HL-60 (cell line): ENCODE measurements at regions not wholly inside any gene's neighbourhood (a gene's known extent, or its start where the extent isn't known, plus 50 kb on each side); places are given as distances from the start of the nearest gene placed in this dataset.

ENCODE experiments used
- CTCF ChIP-seq: IDR thresholded peaks from one replicate; pipeline ENCODE4 v1.5.1; 2011; ENCODE audit warnings: low read length, control low read depth, inconsistent platforms; ENCODE audit not compliant: insufficient read depth
- POLR2AphosphoS5 ChIP-seq: IDR thresholded peaks from 2 replicates; pipeline ENCODE4 v1.6.1; 2012; ENCODE audit warnings: low read depth
- SPI1 ChIP-seq: IDR thresholded peaks from 2 replicates; pipeline ENCODE4 v1.6.1; 2012; ENCODE audit warnings: low read depth, mild to moderate bottlenecking, borderline replicate concordance
- TF ChIP-seq, protein P1 (sequence below): IDR thresholded peaks from 2 replicates; pipeline ENCODE4 v1.6.1; 2012; ENCODE audit warnings: low read depth; ENCODE audit not compliant: insufficient replicate concordance

- TF ChIP-seq POLR2AphosphoS5 (no peak), CTCF (no peak), SPI1 (no peak)
- TF ChIP-seq, protein P1, sequence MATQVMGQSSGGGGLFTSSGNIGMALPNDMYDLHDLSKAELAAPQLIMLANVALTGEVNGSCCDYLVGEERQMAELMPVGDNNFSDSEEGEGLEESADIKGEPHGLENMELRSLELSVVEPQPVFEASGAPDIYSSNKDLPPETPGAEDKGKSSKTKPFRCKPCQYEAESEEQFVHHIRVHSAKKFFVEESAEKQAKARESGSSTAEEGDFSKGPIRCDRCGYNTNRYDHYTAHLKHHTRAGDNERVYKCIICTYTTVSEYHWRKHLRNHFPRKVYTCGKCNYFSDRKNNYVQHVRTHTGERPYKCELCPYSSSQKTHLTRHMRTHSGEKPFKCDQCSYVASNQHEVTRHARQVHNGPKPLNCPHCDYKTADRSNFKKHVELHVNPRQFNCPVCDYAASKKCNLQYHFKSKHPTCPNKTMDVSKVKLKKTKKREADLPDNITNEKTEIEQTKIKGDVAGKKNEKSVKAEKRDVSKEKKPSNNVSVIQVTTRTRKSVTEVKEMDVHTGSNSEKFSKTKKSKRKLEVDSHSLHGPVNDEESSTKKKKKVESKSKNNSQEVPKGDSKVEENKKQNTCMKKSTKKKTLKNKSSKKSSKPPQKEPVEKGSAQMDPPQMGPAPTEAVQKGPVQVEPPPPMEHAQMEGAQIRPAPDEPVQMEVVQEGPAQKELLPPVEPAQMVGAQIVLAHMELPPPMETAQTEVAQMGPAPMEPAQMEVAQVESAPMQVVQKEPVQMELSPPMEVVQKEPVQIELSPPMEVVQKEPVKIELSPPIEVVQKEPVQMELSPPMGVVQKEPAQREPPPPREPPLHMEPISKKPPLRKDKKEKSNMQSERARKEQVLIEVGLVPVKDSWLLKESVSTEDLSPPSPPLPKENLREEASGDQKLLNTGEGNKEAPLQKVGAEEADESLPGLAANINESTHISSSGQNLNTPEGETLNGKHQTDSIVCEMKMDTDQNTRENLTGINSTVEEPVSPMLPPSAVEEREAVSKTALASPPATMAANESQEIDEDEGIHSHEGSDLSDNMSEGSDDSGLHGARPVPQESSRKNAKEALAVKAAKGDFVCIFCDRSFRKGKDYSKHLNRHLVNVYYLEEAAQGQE = no peak
These were observed 509.0 kb upstream of the ZMIZ1 start for GRCh38 chr10:78559661-78560340.
